Gastrocnemius medialis (tissue), 4 donors: ENCODE measurements at regions not wholly inside any gene's neighbourhood (a gene's known extent, or its start where the extent isn't known, plus 50 kb on each side); places are given as distances from the start of the nearest gene placed in this dataset.
"Not testable (repeated sequence)": the region's sequence is repeated elsewhere in the genome, so short reads cannot be mapped to it uniquely, and the experiment has no call there.

Source experiments
- ATAC-seq, 2 donors: fragments of 150-250 bp; one replicate each; pipeline ENCODE4 v1.9.1; 2016
- DNase-seq, 2 donors: peaks; one replicate each; pipeline ENCODE4 v3.0.0-alpha.2; 2019
- H3K27ac ChIP-seq, 4 donors: fragments of 200-600 bp; sonication (generic); 1 replicate in 1 of 4; 2 replicates in 3 of 4; pipeline ENCODE4 v1.5.1; 2016 to 2018; ENCODE audit warnings: mild to moderate bottlenecking in 2 of 4, moderate library complexity in 1 of 4
- H3K27me3 ChIP-seq, 3 donors: fragments of 200-600 bp; sonication (generic) in 2 of 3; 1 replicate in 1 of 3; 2 replicates in 2 of 3; pipeline versions ENCODE4 v1.5.1 to v1.6.0; 2016 to 2019; ENCODE audit warnings: mild to moderate bottlenecking in 1 of 3, moderate library complexity in 1 of 3
- H3K36me3 ChIP-seq, 2 donors: fragments of 200-600 bp; sonication (generic) in 1 of 2; one replicate each; pipeline ENCODE4 v1.5.1; 2017 to 2018
- H3K4me1 ChIP-seq, 2 donors: fragments of 200-600 bp; sonication (generic) in 1 of 2; one replicate each; pipeline ENCODE4 v1.5.1; 2016 to 2017; ENCODE audit warnings: mild to moderate bottlenecking in 2 of 2
- H3K4me3 ChIP-seq, 4 donors: fragments of 200-600 bp; sonication (generic) in 3 of 4; 1 replicate in 1 of 4; 2 replicates in 3 of 4; pipeline ENCODE4 v1.5.1; 2016 to 2019; ENCODE audit warnings: mild to moderate bottlenecking in 2 of 4
- H3K9me3 ChIP-seq, 3 donors: fragments of 200-600 bp; sonication (generic) in 2 of 3; 1 replicate in 1 of 3; 2 replicates in 2 of 3; pipeline ENCODE4 v1.5.1; 2016 to 2019
- POLR2A ChIP-seq, 2 donors: fragments of 450-650 bp; IDR thresholded peaks; one replicate each; pipeline ENCODE4 v1.6.1; 2017; ENCODE audit warnings: antibody characterized with exemption in 2 of 2, mild to moderate bottlenecking in 2 of 2, moderate library complexity in 2 of 2
- in situ Hi-C, 4 donors: fragments of 200-750 bp; cut with MboI; loops; one replicate each; pipeline versions ENCODE4 v1.15.0 to v1.8.0; 2017; ENCODE audit warnings: low sequenced_read_pairs in 4 of 4
- intact Hi-C: fragments of 100-400 bp; cut with DNase I; formaldehyde crosslinking; loops from one replicate; pipeline ENCODE4 v1.15.1; 2023; ENCODE audit warnings: low total_unique reads
- TF ChIP-seq, protein P1 (sequence below), 5 experiments: fragments of 450-650 bp in 3 of 5; fragments of 200-600 bp in 2 of 5; sonication (generic) in 2 of 5; IDR thresholded peaks in 4 of 5; conservative IDR thresholded peaks in 1 of 5; 1 replicate in 4 of 5; 2 replicates in 1 of 5; pipeline ENCODE4 v1.5.1; 2016 to 2019; ENCODE audit warnings: antibody characterized with exemption in 5 of 5, mild to moderate bottlenecking in 3 of 5, moderate library complexity in 3 of 5

GRCh38 chr15:62275831-62276230, 110.7 kb upstream of the C2CD4B start:
- no peak for DNase-seq
- intact Hi-C loops (no loop called here), in situ Hi-C loops (loop anchor here in 1 of 4 donors (25.0 kb wide), 1 partner anchor 389 kb away; no protein-coding TSS in a partner anchor)
- no peaks in the 10 kb centered on the region for H3K4me1 ChIP-seq
- no peak for TF ChIP-seq POLR2A (IDR thresholded peaks at IDR 0.05)
- no peaks in the 10 kb centered on the region for H3K27me3 ChIP-seq
- H3K36me3 ChIP-seq, result no peaks in the 10 kb centered on the region
- H3K4me3 ChIP-seq, result no peak overlapping the region
- ATAC-seq, result no peak
- H3K9me3 ChIP-seq, result peaks cover 0 to 6% (median 0%) of the 10 kb centered on the region in 3 donors
- no peak overlapping the region for H3K27ac ChIP-seq

DNA sequence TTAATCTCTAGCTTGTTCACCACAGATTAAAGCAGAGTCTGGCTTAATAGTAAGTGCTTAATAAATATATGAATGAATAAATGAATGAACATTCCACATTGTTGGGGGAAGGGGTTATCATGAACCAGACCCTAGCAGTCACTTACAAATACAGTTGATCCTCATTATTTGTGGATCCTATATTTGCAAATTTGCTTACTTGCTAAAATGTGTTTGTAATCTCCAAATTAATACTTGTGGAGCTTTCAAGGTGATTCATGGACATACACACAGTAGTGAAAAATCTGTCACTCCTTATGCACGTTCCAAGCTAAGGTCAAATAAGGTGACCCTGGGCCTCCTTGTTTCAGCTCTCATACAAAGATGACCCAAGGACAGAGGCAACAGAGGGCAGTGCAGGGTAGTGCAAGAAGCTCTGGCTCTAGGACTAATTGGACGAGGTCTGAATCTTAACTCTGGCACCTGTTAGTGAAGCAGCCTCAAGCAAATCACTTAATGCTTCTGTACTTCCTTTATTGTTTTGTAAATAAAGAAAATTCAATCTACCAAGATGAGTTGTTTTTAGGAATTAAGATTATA, 112.8 kb upstream of the C2CD4B start:
- no peaks in the 10 kb centered on the region for H3K9me3 ChIP-seq
- no peaks in the 10 kb centered on the region for H3K4me1 ChIP-seq
- H3K27me3 ChIP-seq, result no peaks in the 10 kb centered on the region
- no peak for TF ChIP-seq POLR2A (IDR thresholded peaks at IDR 0.05)
- TF ChIP-seq, protein P1, sequence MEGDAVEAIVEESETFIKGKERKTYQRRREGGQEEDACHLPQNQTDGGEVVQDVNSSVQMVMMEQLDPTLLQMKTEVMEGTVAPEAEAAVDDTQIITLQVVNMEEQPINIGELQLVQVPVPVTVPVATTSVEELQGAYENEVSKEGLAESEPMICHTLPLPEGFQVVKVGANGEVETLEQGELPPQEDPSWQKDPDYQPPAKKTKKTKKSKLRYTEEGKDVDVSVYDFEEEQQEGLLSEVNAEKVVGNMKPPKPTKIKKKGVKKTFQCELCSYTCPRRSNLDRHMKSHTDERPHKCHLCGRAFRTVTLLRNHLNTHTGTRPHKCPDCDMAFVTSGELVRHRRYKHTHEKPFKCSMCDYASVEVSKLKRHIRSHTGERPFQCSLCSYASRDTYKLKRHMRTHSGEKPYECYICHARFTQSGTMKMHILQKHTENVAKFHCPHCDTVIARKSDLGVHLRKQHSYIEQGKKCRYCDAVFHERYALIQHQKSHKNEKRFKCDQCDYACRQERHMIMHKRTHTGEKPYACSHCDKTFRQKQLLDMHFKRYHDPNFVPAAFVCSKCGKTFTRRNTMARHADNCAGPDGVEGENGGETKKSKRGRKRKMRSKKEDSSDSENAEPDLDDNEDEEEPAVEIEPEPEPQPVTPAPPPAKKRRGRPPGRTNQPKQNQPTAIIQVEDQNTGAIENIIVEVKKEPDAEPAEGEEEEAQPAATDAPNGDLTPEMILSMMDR (IDR thresholded peaks at IDR 0.05 in 4 of 5, conservative IDR thresholded peaks at IDR 0.05 in 1 of 5), result no peak
- ATAC-seq (no peak), DNase-seq (no peak)
- no peaks in the 10 kb centered on the region for H3K36me3 ChIP-seq
- in situ Hi-C loops, result loop anchor here in 1 of 4 donors (25.0 kb wide), 1 partner anchor 391 kb away; no protein-coding TSS in a partner anchor
- intact Hi-C loops, result no loop called here
- no peak overlapping the region for H3K27ac ChIP-seq
- no peak overlapping the region for H3K4me3 ChIP-seq

- in situ Hi-C loops (loop anchor here in 1 of 4 donors (25.0 kb wide), 1 partner anchor 391 kb away; no protein-coding TSS in a partner anchor), intact Hi-C loops (no loop called here)
- H3K27me3 ChIP-seq, result no peaks in the 10 kb centered on the region
- no peaks in the 10 kb centered on the region for H3K36me3 ChIP-seq
- DNase-seq (no peak), ATAC-seq (no peak)
- no peak overlapping the region for H3K4me3 ChIP-seq
- TF ChIP-seq, protein P1 (IDR thresholded peaks at IDR 0.05 in 4 of 5, conservative IDR thresholded peaks at IDR 0.05 in 1 of 5), result no peak
- no peak for TF ChIP-seq POLR2A (IDR thresholded peaks at IDR 0.05)
- no peaks in the 10 kb centered on the region for H3K4me1 ChIP-seq
- no peaks in the 10 kb centered on the region for H3K9me3 ChIP-seq
- H3K27ac ChIP-seq, result no peak overlapping the region
Observed at GRCh38 chr15:62278534-62278933, 113.4 kb upstream of the C2CD4B start.

GRCh38 chr15:62279041-62279440, 114.0 kb upstream of the C2CD4B start:
- in situ Hi-C loops, result loop anchor here in 1 of 4 donors (25.0 kb wide), 1 partner anchor 392 kb away; no protein-coding TSS in a partner anchor
- no peak for ATAC-seq
- no peak for TF ChIP-seq POLR2A (IDR thresholded peaks at IDR 0.05)
- TF ChIP-seq, protein P1 (IDR thresholded peaks at IDR 0.05 in 4 of 5, conservative IDR thresholded peaks at IDR 0.05 in 1 of 5), result no peak
- no peak overlapping the region for H3K27ac ChIP-seq
- H3K9me3 ChIP-seq, result no peaks in the 10 kb centered on the region
- H3K4me3 ChIP-seq, result no peak overlapping the region
- no peaks in the 10 kb centered on the region for H3K27me3 ChIP-seq
- DNase-seq, result no peak
- no peaks in the 10 kb centered on the region for H3K36me3 ChIP-seq
- H3K4me1 ChIP-seq, result no peaks in the 10 kb centered on the region
- intact Hi-C loops, result no loop called here

- Histone ChIP-seq H3K9me3 (no peaks in the 10 kb centered on the region), H3K27ac (no peak overlapping the region), H3K4me3 (no peak overlapping the region), H3K36me3 (no peaks in the 10 kb centered on the region), H3K27me3 (no peaks in the 10 kb centered on the region), H3K4me1 (no peaks in the 10 kb centered on the region)
- in situ Hi-C loops, result loop anchor here in 1 of 4 donors (25.0 kb wide), 1 partner anchor 393 kb away; no protein-coding TSS in a partner anchor
- DNase-seq (no peak), ATAC-seq (no peak)
- TF ChIP-seq, protein P1 (IDR thresholded peaks at IDR 0.05 in 4 of 5, conservative IDR thresholded peaks at IDR 0.05 in 1 of 5), result no peak
- no peak for TF ChIP-seq POLR2A (IDR thresholded peaks at IDR 0.05)
- intact Hi-C loops, result no loop called here
Observed at GRCh38 chr15:62280625-62281024, 115.5 kb upstream of the C2CD4B start.

GRCh38 chr15:62281801-62282200, 116.7 kb upstream of the C2CD4B start:
- ATAC-seq, intact Hi-C loops, DNase-seq, H3K36me3 ChIP-seq, H3K27me3 ChIP-seq, H3K27ac ChIP-seq, H3K9me3 ChIP-seq, H3K4me1 ChIP-seq, H3K4me3 ChIP-seq: not testable (repeated sequence)
- in situ Hi-C loops, result loop anchor here in 1 of 4 donors (25.0 kb wide), 1 partner anchor 394 kb away; no protein-coding TSS in a partner anchor
